K562 (cell line): ENCODE measurements at regions not wholly inside any gene's neighbourhood (a gene's known extent, or its start where the extent isn't known, plus 50 kb on each side); places are given as distances from the start of the nearest gene placed in this dataset.

Experiments
- ARID2 ChIP-seq: fragments of 450-650 bp; IDR thresholded peaks from 2 replicates; pipeline ENCODE4 v1.6.1; 2017; ENCODE audit warnings: antibody characterized with exemption, mild to moderate bottlenecking
- DNMT1 ChIP-seq: fragments of 450-650 bp; IDR thresholded peaks from 2 replicates; pipeline ENCODE4 v1.6.1; 2016; ENCODE audit warnings: antibody characterized with exemption, mild to moderate bottlenecking
- ELF1 ChIP-seq: fragments of 200-800 bp; sonication (Bioruptor generic); IDR thresholded peaks from 2 replicates; pipeline ENCODE4 v1.6.1; 2016; ENCODE audit warnings: missing genetic modification characterization, missing compliant biosample characterization
- GTF2E2 ChIP-seq: fragments of 200-800 bp; sonication (Bioruptor generic); IDR thresholded peaks from 2 replicates; pipeline ENCODE4 v1.6.1; 2016; ENCODE audit warnings: missing genetic modification characterization, missing compliant biosample characterization
- KAT7 ChIP-seq: sonication (generic); formaldehyde crosslinking; IDR thresholded peaks from 2 replicates; pipeline ENCODE4 v1.8.0; 2022; ENCODE audit warnings: missing genetic modification reagents, mild to moderate bottlenecking, borderline replicate concordance
- MCM5 ChIP-seq: fragments of 450-650 bp; IDR thresholded peaks from 2 replicates; pipeline ENCODE4 v1.6.1; 2016; ENCODE audit warnings: low read depth
- NR2C2 ChIP-seq, 2 experiments: fragments of 200-800 bp in 1 of 2; sonication (Bioruptor generic) in 1 of 2; sonication (generic) in 1 of 2; formaldehyde crosslinking in 1 of 2; IDR thresholded peaks; 2 replicates each; pipeline versions ENCODE4 v1.6.1 to v1.8.0; 2016 to 2022; ENCODE audit warnings: mild to moderate bottlenecking in 1 of 2, missing compliant biosample characterization in 1 of 2, missing genetic modification characterization in 1 of 2, missing genetic modification reagents in 1 of 2
- PCBP1 ChIP-seq: fragments of 200-400 bp; formaldehyde crosslinking; IDR thresholded peaks from 2 replicates; pipeline ENCODE4 v1.6.1; 2018; ENCODE audit warnings: mild to moderate bottlenecking, low read depth, low read length; ENCODE audit not compliant: poor library complexity, severe bottlenecking
- RHOXF2B ChIP-seq: fragments of 250-450 bp; sonication (Bioruptor Pico); conservative IDR thresholded peaks from 2 replicates; pipeline ENCODE4 v1.5.1; 2021
- SAP30 ChIP-seq: fragments of 200-600 bp; sonication (generic); IDR thresholded peaks from 2 replicates; pipeline ENCODE4 v1.6.1; 2012; ENCODE audit warnings: borderline replicate concordance, low read depth, mild to moderate bottlenecking, moderate library complexity, low read length, control low read depth, inconsistent platforms; ENCODE audit not compliant: insufficient read depth, poor library complexity, severe bottlenecking
- SRF ChIP-seq, 2 experiments: fragments of 250-450, 450-650 bp in 1 of 2; sonication (Bioruptor Pico) in 1 of 2; sonication (generic) in 1 of 2; formaldehyde crosslinking; IDR thresholded peaks; 2 replicates each; pipeline versions ENCODE4 v1.5.0 to v1.5.1; 2020 to 2022; ENCODE audit warnings: mild to moderate bottlenecking in 1 of 2, missing genetic modification reagents in 1 of 2
- STAT5A ChIP-seq: IDR thresholded peaks from 2 replicates; pipeline ENCODE4 v1.6.1; 2012; ENCODE audit warnings: low read length, inconsistent platforms, borderline replicate concordance
- XRCC3 ChIP-seq: fragments of 450-650 bp; IDR thresholded peaks from 2 replicates; pipeline ENCODE4 v1.6.1; 2017; ENCODE audit warnings: mild to moderate bottlenecking, moderate library complexity
- ZNF24 ChIP-seq: fragments of 450-650 bp; IDR thresholded peaks from 2 replicates; pipeline ENCODE4 v1.6.1; 2016
- ZNF253 ChIP-seq: fragments of 250-450 bp; sonication (Bioruptor Pico); conservative IDR thresholded peaks from 2 replicates; pipeline ENCODE4 v1.6.1; 2021; ENCODE audit warnings: mild to moderate bottlenecking
- TF ChIP-seq, protein P1 (sequence below): IDR thresholded peaks from 2 replicates; pipeline ENCODE4 v1.6.1; 2011; ENCODE audit not compliant: insufficient read length; ENCODE audit errors: extremely low read depth
- TF ChIP-seq, protein P2 (sequence below): fragments of 450-650 bp; IDR thresholded peaks from 2 replicates; pipeline ENCODE4 v1.6.1; 2016; ENCODE audit warnings: missing biosample characterization, missing genetic modification characterization
- TF ChIP-seq, protein P3 (sequence below), 3 experiments: fragments of 200-800 bp in 1 of 3; sonication (Bioruptor generic) in 1 of 3; sonication (generic) in 1 of 3; formaldehyde crosslinking in 1 of 3; IDR thresholded peaks; 2 replicates each; pipeline versions ENCODE4 v1.6.1 to v1.8.0; 2016 to 2022; ENCODE audit warnings: mild to moderate bottlenecking in 2 of 3, missing compliant biosample characterization in 2 of 3, missing genetic modification characterization in 2 of 3, missing genetic modification reagents in 1 of 3
- TF ChIP-seq, protein P4 (sequence below): fragments of 450-650 bp; formaldehyde crosslinking; IDR thresholded peaks from 2 replicates; pipeline ENCODE4 v1.4.0; 2022; ENCODE audit warnings: mild to moderate bottlenecking, moderate library complexity
- TF ChIP-seq, protein P5 (sequence below), 2 experiments: fragments of 450-650 bp in 1 of 2; sonication (generic) in 1 of 2; formaldehyde crosslinking in 1 of 2; IDR thresholded peaks in 1 of 2; conservative IDR thresholded peaks in 1 of 2; 2 replicates each; pipeline versions ENCODE4 v1.6.1 to v1.8.1; 2016 to 2023; ENCODE audit warnings: mild to moderate bottlenecking in 2 of 2, moderate library complexity in 2 of 2, inconsistent platforms in 1 of 2, missing genetic modification reagents in 1 of 2
- TF ChIP-seq, protein P6 (sequence below): fragments of 250-450 bp; sonication (Bioruptor Pico); IDR thresholded peaks from 2 replicates; pipeline ENCODE4 v1.4.0; 2020; ENCODE audit warnings: borderline replicate concordance

DNA sequence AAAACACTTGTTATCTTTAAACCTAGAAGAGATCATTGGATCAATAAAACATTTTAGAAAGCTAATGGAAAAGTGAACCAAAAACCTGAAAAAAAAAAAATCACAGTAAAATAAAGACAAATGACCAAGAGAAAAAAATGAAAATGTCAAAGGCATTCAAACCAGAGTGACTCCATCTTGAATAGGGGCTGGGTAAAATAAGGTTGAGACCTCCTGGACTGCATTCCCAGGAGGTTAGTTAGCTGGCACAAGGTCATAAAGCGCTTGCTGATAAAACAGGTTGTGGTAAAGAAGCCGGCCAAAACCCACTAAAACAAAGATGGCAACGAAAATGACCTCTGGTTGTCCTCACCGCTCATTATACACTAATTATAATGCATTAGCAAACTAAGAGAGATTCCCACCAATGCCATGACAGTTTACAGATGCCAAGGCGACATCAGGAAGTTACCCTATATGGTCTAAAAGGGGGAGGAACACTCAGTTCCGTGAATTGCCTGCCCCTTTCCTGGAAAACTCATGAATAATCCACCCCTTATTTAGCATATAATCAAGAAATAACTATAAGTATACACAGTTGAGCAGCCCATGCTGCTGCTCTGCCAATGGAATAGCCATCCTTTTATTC lies 116.7 kb upstream of the NEK6 start (continued):
- TF ChIP-seq, protein P1, sequence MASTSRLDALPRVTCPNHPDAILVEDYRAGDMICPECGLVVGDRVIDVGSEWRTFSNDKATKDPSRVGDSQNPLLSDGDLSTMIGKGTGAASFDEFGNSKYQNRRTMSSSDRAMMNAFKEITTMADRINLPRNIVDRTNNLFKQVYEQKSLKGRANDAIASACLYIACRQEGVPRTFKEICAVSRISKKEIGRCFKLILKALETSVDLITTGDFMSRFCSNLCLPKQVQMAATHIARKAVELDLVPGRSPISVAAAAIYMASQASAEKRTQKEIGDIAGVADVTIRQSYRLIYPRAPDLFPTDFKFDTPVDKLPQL: no peak
- TF ChIP-seq STAT5A: peak; percentile 90
- no peak for TF ChIP-seq ZNF253
- no peak for TF ChIP-seq NR2C2 (CRISPR knock-in tag; IDR thresholded peaks at IDR 0.05)
- TF ChIP-seq NR2C2 (tag; IDR thresholded peaks at IDR 0.05): no peak
- TF ChIP-seq, protein P2, sequence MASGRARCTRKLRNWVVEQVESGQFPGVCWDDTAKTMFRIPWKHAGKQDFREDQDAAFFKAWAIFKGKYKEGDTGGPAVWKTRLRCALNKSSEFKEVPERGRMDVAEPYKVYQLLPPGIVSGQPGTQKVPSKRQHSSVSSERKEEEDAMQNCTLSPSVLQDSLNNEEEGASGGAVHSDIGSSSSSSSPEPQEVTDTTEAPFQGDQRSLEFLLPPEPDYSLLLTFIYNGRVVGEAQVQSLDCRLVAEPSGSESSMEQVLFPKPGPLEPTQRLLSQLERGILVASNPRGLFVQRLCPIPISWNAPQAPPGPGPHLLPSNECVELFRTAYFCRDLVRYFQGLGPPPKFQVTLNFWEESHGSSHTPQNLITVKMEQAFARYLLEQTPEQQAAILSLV (tag): peak; percentile 43; the same call in 1 of the 2 replicates
- TF ChIP-seq GTF2E2 (tag): no peak
- no peak for TF ChIP-seq XRCC3
- TF ChIP-seq MCM5: no peak
- TF ChIP-seq, protein P3, sequence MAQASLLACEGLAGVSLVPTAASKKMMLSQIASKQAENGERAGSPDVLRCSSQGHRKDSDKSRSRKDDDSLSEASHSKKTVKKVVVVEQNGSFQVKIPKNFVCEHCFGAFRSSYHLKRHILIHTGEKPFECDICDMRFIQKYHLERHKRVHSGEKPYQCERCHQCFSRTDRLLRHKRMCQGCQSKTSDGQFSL (CRISPR knock-in tag; IDR thresholded peaks at IDR 0.05): no peak
- TF ChIP-seq, protein P3 (tag; IDR thresholded peaks at IDR 0.05): peak in 1 of 2 experiments; percentile 75; a peak in 1 of 4 replicates
- TF ChIP-seq RHOXF2B (CRISPR knock-in tag): no peak
- no peak for TF ChIP-seq ZNF24
- TF ChIP-seq, protein P4, sequence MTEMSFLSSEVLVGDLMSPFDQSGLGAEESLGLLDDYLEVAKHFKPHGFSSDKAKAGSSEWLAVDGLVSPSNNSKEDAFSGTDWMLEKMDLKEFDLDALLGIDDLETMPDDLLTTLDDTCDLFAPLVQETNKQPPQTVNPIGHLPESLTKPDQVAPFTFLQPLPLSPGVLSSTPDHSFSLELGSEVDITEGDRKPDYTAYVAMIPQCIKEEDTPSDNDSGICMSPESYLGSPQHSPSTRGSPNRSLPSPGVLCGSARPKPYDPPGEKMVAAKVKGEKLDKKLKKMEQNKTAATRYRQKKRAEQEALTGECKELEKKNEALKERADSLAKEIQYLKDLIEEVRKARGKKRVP (CRISPR knock-in tag): no peak
- no peak for TF ChIP-seq PCBP1
- TF ChIP-seq, protein P5, sequence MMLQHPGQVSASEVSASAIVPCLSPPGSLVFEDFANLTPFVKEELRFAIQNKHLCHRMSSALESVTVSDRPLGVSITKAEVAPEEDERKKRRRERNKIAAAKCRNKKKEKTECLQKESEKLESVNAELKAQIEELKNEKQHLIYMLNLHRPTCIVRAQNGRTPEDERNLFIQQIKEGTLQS (IDR thresholded peaks at IDR 0.05): no peak
- TF ChIP-seq, protein P5 (CRISPR knock-in tag; conservative IDR thresholded peaks at IDR 0.05): no peak
- TF ChIP-seq SAP30: no peak
- TF ChIP-seq DNMT1: no peak
- no peak for TF ChIP-seq ELF1
- no peak for TF ChIP-seq KAT7 (CRISPR knock-in tag)
- peak; percentile 76 to 96; a peak in 3 of 4 replicates for TF ChIP-seq SRF (CRISPR knock-in tag; IDR thresholded peaks at IDR 0.05)
- TF ChIP-seq, protein P6, sequence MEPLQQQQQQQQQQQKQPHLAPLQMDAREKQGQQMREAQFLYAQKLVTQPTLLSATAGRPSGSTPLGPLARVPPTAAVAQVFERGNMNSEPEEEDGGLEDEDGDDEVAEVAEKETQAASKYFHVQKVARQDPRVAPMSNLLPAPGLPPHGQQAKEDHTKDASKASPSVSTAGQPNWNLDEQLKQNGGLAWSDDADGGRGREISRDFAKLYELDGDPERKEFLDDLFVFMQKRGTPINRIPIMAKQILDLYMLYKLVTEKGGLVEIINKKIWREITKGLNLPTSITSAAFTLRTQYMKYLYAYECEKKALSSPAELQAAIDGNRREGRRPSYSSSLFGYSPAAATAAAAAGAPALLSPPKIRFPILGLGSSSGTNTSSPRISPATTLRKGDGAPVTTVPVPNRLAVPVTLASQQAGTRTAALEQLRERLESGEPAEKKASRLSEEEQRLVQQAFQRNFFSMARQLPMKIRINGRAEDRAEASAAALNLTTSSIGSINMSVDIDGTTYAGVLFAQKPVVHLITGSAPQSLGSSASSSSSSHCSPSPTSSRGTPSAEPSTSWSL (CRISPR knock-in tag): no peak
- TF ChIP-seq ARID2: no peak
